ENCODE measurements at regions not wholly inside any gene's neighbourhood (a gene's known extent, or its start where the extent isn't known, plus 50 kb on each side); places are given as distances from the start of the nearest gene placed in this dataset.
"Not testable (repeated sequence)": the region's sequence is repeated elsewhere in the genome, so short reads cannot be mapped to it uniquely, and the experiment has no call there.

DNA sequence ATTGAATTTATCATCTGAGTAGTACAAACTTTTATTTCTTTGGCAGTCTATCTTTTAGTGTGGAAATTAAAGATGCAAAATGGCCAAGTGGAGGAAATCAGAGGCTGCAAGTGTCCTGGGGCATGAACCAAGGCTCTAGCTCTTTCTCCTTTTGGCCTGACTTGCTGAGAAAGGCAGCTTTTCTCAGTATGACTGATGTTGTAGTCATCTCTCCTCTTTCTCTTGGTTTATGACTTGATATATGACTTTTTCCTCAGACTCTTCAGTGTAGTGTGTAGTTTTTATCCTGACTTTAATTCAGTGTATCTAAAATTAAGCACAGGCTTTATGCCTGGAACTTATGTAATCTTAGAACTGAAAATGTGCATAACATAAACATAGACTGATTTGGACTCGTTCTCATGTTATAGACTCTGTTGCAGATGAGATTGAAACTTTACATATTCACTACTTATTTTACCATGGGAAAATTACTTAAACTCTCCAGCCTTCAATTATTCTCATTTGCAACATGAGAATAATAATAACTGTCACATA lies 65.7 kb downstream of the SLITRK5 start:
- no peak for DNase-seq

DNA sequence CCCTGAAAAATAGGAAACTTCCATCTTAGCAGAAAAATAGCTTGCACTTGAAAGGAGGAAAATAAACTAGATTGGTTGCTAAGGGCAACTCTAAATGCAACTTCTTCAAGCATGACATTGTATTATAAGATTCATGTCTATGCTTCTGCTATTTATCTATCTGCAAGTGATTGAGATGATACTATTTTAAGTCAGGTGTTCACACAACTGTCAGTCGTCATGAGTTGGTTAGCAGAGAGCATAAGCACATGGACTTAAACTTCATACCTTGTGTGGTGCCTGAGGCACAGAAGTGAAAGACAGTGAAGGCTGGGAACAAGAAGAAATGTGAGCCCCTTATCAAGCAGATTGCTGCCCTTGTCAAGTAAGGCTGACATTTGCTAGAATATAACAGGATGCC lies 82.9 kb downstream of the SLITRK5 start:
- no peak for DNase-seq

GRCh38 chr13:87769445-87769844 lies 98.3 kb downstream of the SLITRK5 start:
- DNase-seq, result no peak

DNA sequence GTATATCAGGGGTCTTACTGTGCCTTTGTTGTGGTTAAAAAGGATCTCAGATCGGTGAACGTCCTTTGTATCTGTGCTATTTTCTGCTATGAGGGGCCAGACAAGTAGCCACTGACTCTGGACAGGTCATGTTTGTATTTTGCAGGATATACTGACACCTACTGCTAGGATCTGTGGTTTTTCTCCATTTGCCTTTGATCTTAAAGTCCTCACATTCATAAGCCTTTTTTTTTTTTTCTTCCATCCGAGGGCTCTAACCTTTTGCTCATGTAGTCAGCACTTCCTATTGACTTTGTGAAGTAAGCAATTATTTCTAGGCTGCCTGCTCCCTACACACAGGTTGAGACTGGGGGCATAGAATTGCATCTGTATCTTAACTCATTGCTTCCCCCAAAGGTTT lies 106.2 kb downstream of the SLITRK5 start:
- peak; percentile 44 for DNase-seq

DNA sequence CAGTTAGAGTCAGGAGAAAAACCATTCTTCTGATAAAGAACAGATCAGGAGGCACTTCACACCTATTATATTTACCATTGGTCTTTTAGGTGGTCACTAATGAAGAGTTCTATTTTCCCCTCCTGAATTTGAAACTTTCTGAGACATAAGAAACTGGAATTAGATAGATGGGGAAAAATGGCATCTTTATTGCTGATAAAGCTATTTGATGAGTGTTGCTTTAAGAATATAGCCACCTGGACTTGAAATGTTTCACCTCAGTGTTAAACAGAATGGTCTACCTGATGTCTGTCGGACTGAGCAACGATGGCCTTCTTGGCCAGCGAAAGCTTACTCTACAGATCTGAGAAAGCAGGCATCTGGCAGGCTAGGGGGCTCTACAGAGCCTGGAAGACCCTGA lies 107.0 kb downstream of the SLITRK5 start:
- DNase-seq, result no peak

- DNase-seq, result no peak
These were observed 108.3 kb downstream of the SLITRK5 start for GRCh38 chr13:87779426-87779825.

DNA sequence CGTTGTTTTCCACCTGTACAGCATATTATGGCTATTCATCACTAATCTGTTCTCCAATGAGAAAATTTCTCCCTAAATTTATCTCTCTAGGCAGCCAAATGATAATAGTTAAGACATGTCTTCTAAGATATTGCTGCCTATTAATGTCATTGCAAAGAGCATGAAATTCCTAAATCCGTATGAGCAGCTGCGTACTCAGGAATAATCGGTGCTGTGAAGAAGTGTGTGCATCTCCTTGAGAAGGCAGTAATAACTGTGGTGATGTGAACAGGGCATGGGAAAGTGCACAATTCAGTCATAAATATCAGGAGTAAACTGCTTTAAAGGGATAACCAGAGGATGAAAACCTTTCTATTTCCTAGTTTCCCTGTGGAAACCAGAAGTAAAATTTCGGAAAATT lies 112.2 kb downstream of the SLITRK5 start:
- no peak for DNase-seq

- no peak for DNase-seq
These were observed 117.2 kb downstream of the SLITRK5 start for GRCh38 chr13:87788363-87788762.

- no peak for DNase-seq
These were observed 121.7 kb downstream of the SLITRK5 start for GRCh38 chr13:87792878-87793277.

DNA sequence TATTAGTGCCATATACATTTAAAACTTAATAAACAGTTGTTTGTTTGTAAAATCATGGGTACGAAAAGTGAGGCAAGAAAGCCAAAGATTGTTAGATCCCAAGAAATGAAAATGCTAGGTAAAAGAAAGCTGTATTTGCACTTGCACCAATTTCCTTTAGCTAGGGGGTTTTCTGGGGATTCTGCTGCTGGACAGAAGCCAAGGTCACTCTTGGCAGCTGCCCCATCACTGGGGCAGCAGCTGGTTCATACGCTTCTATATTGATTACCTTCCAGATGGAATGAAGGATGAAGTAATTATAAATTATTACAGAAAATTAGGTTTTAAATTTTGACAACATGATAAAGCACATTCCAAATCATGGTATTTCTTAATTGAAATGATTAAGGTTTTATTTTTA lies 127.4 kb downstream of the SLITRK5 start:
- DNase-seq, result no peak

DNA sequence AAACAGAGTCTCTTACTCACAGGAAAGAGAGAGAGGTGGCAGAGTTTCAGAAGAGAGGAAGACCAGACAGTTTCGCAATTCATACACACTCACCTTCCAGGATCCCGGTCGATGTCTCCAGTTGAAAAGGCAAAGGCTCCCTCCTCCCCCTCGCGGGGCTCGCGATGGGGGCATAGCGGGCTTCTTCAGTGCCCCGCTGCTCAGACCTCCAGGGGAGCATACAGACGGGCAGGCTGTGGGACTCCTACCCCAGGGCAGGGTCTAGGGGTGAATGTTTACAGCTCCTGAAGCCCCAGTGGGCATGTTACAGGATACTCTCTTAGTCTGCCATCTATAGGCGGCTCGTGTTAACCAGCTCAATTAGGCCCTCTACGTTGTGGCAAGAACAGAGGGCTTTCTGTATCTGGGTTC lies 139.2 kb downstream of the SLITRK5 start:
- no peak for DNase-seq

DNA sequence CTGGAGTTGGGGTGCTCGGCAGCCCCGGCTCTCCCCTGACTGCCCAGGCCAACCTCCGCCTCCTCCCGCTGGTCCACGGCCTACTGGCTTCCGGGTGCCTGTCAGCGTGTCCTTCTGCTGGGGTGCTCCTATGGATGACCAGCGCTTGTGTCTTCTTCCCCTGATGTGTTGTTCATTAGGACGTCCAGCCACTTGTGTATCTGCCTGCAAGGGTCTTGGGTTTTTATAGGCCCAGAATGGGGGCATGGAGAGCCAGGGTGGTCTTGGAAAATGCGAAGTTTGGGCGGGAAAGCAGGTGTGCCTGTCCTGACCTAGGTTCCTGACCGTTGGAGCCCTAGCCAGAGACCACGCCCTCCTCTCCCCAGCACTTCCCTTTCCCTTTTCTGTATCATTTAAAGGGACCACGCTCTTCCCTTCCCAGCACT lies 139.8 kb downstream of the SLITRK5 start:
- DNase-seq, result no peak

DNA sequence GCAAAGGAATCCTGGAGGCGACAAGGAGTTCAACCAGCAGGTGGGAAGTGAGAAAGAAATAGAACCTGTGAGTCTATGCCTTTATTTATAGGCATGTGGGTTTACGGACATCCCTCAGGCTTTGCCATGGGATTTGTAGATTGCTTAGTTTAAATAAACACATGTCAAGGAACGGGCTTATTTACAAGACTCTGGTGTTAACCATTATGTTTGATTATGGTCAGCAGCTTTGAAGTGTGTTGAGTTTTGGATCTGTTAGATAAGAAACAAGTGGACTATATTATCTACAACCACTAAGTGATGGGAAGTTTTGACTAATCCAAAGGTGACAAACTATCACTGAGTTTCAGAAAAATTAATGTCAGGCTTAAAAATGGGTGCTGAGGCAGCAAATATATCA lies 143.2 kb downstream of the SLITRK5 start:
- DNase-seq, result no peak

- no peak for DNase-seq
These were observed 149.1 kb downstream of the SLITRK5 start for GRCh38 chr13:87820241-87820640.

DNA sequence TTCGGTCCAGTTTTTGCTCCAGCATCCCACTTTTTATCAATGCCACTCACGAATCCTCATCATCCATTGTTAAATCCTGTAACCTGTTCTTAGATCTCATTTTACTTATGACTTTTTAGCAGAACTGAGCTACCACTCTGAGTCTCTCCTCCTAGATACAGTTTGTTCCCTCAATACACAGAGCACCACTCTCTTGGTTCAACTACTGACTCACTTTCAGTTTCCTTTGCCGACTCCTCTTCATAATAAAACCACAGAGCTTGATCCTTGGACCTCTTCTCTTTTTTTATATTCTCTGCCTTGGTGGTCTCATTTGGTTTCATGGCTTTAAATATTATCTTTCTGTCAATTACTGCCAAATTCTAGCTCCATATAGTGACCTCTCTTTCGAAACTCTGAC lies 150.3 kb downstream of the SLITRK5 start:
- DNase-seq, result no peak

- DNase-seq, result not testable (repeated sequence)
These were observed 155.1 kb downstream of the SLITRK5 start for GRCh38 chr13:87826301-87826700.

DNA sequence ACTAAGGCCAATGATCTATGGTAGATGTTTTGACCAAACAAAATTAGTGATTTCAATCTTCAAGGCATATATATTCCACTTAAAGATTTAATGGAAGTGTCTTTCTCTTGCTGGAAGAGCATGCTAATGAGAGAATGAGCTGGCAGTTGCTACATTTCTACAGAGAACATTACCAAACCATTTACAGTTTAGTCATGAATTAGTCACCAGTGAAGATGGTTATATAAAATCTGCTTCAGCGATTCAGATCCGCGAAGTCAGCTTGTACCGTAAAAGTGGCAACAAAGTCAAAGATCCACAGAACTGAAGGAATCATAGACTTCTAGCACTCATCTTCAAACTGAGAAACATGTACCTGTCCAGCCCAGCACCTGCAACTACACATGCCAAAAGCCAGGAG lies 156.3 kb downstream of the SLITRK5 start:
- no peak for DNase-seq

GRCh38 chr13:87837522-87837921 lies 166.4 kb downstream of the SLITRK5 start:
- no peak for DNase-seq

- no peak for DNase-seq
These were observed 166.8 kb downstream of the SLITRK5 start for GRCh38 chr13:87837946-87838345.

DNA sequence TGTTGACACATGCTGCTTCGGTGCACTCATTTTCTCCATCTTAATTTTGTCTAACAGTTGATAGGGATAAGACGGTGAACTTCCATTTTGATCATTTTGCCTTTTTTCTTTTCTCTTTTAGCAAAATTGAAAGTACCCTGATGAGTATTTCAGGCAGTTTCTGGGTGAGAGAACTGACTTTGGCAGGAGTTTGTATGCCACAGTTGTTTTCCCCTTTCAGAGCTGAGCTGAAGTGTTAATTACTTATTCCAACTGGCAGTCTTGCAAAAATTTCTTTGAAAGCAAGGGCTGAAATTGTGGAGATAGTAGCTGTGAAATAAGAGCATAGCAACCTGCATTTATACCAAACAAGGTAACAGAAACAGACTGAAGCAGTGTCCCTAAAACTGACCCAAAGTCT lies 180.2 kb downstream of the SLITRK5 start:
- no peak for DNase-seq

- DNase-seq, result no peak
These were observed 184.4 kb downstream of the SLITRK5 start for GRCh38 chr13:87855553-87855952.

- DNase-seq, result no peak
These were observed 188.1 kb downstream of the SLITRK5 start for GRCh38 chr13:87859261-87859660.

DNA sequence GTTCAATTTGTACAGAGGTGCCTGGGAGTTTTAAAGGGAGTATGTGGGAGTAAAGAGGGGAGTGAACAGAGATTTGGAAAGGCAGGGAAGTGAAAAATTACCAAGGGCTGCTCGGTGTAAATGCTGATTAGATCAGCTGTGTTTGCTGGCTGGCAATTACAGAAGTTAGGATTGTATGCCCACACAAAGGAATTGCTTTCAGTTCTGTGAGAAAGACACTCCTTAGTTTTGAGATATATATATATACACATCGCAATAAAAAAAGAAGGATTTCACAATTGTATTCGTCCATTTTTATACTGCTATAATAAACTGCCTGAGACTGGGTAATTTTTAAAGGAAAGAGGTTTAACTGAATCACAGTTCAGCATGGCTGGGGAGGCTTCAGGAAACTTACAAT lies 196.3 kb downstream of the SLITRK5 start:
- no peak for DNase-seq

DNA sequence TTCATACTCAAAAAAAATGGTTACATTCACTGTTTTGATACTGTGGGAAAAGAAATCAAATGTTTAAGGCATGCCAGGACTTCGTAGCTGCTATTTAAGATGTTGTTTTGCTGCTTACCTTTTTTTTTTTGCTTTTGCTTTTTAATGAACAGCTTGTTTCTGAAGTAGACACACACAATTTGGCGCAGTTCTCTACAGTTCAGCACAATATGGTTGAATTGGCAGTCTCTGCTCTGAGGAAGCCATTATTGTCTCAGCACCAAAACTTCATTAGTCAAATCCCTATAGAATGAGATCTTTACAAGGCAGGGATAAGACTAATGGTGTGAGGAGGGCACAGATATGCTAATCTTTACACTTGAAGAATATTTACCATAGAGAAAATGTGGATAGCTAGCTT lies 197.6 kb downstream of the SLITRK5 start:
- DNase-seq, result no peak

DNA sequence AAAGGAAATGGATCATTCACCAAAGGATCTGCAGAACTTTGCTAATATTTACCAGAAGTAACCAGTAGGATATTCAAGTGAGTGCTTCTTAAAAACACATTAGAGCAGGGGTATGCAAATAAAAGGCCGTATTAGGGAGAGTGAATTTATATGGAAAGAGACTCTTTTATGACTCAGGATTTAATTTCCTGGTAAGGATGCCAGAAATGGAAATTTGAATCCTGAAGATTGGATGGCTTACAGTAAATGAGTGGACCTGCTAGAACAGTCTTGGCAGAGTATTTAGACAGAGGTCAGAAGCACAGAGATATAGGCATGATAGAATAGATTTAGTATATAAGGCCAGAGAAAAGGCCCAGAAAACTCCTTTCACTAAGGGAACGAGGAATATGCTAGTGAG lies 201.6 kb downstream of the SLITRK5 start:
- DNase-seq, result no peak

- DNase-seq, result no peak
These were observed 206.3 kb downstream of the SLITRK5 start for GRCh38 chr13:87877477-87877876.

All from DMS53 (cell line).